NCI-H1048 (cell line): ENCODE measurements at regions not wholly inside any gene's neighbourhood (a gene's known extent, or its start where the extent isn't known, plus 50 kb on each side); places are given as distances from the start of the nearest gene placed in this dataset.
"Not testable (repeated sequence)": the region's sequence is repeated elsewhere in the genome, so short reads cannot be mapped to it uniquely, and the experiment has no call there.

ENCODE experiments used
- DNase-seq: peaks from one replicate; lab custom pipeline; 2025; lab: John Stamatoyannopoulos, UW

DNA sequence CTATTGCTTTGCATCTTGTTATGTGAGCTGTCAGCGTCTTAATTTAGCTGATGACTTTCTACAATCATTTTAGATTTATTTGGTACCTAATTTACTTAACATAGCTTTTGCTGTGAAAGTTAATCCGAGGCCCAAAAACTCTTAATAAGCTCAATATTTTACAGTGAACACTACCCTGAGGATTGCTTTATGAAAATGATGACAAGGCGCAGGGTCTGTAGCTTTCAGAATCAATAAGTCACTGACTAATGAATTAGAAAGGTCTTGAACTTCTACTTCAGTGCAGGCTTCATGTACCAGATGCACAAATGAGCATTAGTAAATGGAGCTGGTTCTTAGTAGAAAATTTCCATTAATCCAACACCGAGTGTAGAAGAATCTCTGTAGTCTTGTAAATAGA lies 81.4 kb upstream of the ZNF366 start:
- no peak for DNase-seq

DNA sequence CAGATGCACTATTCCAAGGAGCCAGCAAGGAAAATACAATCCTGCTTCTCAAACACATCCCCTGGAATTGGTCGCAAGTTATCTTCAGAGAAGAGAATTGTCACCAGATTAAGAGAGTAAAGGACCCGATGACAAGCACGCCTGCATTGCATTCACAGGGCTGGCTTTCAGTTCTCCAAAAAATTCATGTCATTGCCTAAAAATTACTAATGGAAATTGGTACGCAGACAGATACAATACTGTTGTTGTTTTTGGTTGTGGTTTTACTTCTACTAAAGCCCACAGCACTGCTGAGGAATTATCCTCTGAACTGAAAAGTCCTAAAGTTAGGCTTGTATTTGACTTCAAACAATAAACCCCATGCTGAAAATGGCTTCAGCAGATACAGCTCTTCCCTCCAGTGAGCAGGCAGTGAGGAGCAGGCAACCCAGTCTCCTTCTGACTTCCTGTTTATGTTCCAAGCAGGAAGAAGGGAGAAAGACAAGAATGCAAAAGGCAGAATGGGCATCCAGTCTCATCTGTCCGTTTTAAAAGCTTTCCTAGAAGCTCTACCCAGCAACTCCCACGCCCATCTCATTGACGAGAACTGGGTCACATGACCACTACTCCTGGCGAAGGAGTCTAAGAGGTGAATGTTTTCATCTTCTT lies 80.6 kb upstream of the ZNF366 start:
- no peak for DNase-seq

DNA sequence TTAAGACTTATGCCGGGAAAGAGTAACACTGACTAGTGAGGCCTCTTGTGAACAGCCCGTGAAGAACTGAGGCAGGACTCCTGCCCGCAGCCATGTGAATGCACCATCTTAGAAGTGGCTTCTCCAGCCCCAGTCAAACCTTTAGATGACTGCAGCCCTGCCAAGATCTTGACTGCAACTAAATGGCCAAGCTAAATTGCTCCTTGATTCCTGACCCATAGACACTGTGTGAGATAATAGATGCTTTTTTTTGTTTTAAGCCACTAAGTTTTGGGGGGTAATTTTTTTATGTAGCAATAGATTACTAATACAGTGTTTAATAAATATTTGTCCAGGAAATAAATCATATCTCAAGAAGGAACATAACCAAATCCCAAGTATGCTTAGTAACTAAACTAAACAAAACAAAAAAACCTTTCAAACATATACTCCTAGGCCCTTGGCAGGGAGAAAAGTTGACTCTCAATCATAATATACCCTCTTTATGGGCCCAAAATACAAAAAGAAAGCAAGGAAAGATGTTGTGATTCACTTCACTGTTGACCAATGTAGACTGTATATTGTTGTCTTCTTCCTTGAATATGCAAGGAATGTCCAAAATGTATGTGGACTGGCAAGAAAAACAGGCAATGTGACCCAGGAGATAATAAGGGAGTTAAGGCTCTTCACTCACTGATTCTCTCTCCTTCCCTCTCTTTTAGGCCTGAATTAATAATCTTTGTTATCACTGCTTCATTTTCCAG lies 79.7 kb upstream of the ZNF366 start:
- no peak for DNase-seq

DNA sequence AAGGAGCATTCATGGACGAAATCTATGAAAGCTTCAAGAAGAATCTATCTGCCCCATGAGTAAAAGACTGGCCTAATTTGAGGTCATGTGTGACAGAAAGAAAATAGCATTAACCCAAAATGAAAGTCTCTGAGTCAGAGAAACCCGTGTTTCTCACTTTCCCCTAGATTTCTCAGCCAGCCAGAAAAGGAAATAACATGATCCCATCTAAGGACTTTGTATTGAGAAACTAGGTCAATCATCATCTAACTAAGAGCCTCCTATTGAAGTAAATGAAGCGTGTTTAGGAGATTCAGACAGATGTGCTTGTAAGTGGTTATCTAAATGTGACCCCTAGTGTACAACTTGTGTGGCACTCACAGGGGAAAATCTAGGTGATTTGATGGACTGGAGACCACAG lies 77.3 kb upstream of the ZNF366 start:
- no peak for DNase-seq

DNA sequence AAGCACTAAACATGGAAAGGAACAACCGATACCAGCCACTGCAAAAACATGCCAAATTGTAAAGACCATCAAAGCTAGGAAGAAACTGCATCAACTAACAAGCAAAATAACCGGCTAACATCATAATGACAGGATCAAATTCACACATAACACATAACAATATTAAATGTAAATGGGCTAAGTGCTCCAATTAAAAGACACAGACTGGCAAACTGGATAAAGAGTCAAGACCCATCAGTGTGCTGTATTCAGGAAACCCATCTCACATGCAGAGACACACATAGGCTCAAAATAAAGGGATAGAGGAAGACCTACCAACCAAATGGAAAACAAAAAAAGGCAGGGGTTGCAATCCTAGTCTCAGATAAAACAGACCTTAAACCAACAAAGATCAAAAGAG lies 72.1 kb upstream of the ZNF366 start:
- DNase-seq: not testable (repeated sequence)

DNA sequence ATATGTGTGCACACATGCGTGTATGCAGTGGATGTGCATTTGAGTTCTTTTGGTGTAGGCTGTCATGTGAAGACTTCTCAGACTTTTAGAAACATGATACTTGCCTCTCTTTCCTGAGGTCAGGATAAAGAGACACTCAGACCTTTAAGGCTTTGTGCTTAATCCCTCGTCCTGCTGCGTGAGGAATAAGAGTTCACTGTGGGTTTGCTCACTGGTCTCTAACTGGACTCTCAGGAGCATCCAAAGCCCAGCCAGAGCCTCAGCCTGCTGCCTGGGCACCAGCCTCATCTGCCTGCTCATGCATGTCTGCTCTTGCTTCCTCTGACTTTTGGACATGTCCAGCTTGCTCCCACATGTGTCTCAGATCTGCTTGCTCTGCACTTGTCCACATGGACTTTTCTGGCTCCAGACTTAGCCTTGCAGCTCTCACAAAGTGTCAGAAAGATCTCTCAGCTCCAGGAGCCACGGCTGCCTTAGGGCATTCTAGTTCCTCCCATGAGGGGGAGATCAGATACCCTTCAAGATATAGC lies 65.1 kb upstream of the ZNF366 start:
- DNase-seq: no peak

DNA sequence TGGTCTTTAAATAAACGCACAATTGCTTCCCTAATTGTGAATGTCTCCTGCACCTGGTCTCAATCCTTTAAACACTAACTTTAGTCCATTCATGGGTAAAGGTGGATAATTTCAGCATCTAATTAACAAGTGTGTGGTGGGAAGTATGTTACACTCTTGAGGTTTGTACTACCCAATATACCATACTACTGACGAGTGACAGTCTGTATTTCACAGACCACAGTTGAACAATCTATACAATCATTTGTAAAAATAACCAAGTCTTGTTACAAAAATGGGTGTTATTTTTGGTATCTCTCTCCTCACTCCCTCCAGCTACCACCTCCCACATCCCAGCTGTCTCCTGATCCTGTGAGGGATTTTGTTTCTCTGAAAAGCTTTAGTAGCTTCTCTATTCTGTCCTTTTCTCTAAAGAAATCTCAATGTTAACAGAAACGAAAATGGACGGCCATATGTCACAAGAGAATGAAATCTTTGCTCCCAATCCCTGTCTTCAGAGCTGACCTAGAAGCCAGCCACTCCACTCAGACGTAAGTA lies 62.3 kb upstream of the ZNF366 start:
- no peak for DNase-seq

DNA sequence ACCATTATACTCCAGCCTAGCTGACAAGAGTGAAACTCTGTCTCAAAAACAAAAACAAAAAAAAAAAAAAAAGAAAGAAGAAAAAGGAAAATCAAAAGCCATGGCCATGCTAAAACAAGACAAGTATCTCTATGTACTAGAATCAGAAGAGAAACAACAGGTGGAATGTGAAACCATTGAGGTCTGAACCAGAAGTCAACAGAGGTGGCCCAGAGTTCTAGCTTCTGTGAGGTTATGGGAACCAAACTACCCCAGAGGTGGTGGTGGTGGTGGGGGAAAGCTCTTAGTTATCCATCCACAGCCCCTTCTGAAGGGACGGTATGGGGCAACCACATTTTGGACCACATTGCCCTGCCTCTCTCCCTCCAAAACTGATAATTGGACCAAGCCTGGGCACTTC lies 59.5 kb upstream of the ZNF366 start:
- no peak for DNase-seq

DNA sequence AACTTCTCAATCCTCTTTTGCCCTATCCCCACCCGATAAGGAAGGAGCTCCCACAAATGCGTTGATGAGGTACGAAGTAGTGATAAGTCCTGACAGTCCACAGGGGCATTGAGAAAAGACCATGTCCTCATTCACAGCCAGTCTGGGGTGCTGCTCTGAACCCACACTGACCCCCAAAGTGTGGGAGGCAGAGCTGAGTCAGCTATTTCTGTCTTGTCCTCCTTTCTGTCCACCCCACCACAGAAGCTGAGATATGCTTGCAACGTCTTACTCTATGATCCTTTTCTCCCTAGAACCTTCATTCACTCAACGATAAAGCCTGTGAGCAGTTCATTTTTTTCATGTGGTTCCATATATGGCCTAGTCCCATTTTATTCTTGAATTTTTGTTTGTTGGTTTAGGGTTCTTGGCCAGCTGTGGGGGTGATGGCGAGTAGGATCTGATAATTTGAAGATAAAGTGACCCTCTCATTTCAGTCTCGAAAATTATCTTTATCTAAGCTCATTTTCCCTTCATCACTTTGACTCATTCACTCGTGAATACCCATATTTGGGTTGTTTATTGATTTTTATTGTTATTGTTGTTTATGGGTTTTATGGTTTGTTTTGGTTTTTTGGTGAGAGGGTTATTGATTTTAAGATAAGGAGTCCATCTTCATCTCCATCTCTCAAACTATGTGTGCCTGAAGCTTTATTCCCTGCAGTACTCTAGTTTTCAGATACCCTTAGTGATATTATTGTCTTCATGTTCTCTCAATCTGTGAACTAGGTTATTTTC lies 58.5 kb upstream of the ZNF366 start:
- DNase-seq: no peak

DNA sequence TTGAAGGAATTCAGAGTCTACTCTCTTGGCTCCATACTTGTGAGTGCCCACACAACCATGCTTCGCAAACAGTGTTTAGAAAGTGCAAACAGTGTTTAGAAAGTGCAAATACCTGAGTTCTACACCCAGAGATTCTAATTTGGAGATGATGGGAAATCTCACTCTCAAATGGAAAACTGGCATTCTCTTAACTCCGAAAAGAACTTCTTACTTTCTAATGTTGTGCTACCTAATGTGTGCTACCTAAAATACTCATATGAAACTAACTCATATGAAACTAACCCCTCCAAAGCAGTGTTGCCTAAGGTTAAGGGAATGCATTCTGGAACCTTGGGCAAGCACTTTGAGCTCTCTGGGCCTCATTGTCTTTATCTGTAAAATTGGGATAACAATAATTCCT lies 55.5 kb upstream of the ZNF366 start:
- DNase-seq: no peak

DNA sequence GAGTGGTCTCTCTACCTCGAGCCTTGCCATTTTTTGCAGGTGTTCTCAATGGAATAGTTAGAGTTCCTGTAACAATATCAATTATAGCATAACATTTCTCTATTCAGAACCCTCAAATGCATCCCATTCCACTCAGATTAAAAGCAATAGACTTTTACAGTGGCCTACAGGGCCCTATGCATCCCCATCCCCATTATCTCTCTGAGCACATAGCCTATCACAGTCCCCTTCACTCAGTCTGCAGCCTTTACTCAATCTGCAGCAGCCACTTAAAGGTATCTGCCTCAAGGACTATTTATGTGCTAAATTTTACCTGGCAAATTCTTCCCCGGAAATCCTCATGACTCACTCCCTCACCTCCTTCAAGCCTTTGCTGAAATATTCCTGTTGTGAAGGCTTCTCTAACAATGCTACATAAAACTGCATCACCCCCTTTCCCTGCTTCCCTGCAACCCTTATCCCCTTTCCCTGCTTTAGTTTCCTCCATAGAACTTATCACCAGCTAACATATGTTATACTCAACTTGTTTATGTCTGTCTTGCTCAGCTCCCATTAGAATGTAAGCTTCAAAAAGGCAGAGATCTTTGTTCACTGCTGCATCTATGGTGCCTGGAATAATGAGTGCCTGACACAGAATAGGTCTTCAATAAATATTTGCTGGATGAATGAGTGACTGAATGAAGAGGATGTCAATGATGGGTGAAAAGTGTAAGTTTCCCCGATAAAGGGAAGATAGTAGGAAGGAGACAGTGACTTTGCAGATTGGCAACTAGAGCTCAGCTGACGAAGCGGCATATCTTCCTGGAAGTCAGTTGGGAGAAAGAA lies 54.1 kb upstream of the ZNF366 start:
- DNase-seq: no peak

DNA sequence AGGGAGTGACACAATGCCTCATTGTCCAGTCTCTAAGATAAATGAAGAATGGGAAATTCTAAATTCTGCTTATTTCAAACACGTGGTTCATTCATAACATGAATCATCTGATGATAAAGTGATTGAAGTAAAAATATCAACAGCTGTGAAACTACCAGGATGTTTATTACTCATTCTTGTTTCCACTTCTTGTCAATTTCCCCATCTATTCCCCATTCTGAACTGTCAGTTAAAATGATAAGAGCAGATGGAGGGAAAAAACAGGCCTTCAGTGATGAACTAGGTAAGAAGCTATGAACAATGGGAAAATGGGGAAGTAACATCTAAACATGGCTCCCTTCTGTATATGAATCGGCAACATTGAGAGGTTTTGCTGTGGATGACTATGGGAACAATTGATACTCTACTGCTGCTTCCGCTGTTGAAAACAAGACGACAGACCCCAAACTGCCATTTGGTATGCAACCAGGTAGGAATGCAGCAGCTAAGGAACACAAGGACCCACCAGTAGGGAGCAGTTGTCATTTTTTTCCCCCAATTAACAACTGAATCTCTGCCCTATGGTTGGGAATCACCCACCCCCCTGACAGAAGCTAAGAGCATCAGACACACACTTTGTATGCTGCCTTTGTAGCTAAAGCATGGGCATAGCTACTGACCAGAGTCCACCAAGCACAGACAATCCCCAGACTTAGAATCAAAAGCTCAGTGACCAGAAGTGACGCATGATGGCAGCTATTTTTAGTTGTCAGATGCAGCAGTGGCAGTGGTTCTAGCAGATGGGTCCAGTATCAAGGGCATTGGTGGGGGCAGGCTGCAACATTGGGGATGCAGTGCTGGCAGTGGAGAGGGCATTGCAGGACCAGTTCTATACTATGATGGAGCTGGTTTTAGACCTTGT lies 52.9 kb upstream of the ZNF366 start:
- no peak for DNase-seq

DNA sequence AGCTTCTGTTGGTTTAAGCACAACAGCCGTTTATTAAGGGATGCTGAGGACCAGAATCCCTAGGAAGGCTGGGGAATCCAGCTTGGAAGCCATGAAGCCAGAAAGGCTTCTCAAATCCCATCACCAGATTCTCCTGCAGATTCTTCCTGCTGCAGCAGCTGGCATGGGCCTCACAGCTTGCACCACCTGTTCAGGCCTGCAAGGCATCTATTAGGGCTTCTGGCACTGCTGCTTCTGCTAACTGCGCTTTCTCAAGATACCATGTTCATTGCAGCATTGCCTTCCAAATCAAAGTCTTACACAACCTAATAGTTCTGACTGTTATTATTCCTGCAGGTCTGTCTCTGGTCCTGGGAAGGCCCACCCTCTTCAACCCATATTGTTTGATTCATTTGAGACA lies 51.2 kb upstream of the ZNF366 start:
- DNase-seq: no peak

DNA sequence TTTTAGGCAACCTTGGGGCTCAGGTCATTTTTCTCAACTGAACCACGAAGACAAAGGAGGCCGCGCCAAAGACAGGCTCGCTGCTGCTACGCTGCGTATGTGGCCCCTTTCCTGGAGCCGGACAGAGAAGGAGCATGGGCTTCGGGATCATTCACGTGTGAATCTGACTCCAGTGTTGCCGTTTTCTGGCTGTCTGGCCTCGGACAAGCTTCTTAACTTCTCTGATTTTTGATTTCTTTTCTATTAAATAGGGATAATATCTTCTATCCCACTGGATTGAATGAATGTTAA lies 50.8 kb upstream of the ZNF366 start:
- no peak for DNase-seq

DNA sequence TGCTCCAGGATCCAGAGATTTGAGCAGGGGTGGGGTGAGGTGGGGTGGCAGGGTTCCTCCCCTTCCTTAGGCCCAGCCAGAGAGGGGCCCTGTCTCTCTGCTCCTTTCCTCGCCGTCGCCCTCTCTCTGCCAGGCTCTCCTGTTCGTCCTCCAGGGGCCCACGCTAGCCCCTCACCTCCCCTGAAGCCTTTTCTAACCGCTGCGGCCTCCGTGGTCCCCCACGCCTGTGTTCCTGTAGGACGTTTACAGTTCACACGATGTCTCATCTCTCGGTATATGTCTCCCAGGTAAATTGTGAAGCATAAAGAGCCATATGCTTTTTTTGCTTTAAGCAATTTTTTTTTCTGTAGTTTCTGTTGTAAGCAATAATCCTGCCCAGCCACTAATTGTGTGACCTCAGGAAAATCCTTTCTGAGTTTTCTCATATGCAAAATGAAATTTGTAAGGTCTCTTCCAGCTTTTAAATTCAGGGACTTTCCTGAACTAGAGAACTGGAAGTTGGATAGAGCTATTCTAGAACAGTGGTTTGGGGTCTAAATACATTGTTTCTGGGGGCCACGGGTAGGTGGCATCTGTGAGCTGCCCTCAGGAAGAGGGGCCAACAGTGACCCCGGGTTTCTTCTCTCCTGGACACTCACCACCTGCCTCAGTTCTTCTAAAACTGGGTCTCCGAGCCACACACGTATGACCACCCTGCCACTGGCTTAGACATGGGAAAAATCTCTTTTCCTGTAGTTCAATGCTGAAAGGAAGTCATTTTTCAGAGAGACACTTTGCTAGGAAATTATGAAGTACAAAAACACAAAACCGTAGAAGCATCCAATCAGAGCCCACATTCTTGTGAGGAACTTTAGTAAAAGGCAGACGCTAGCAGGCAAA lies 50.2 kb upstream of the ZNF366 start:
- DNase-seq: no peak
